Panc1 (cell line): ENCODE measurements at regions not wholly inside any gene's neighbourhood (a gene's known extent, or its start where the extent isn't known, plus 50 kb on each side); places are given as distances from the start of the nearest gene placed in this dataset.

ENCODE experiments used
- ATAC-seq: fragments of 200-7000 bp; cut with Tn5 transposase; 2 replicates; pipeline ENCODE4 v1.9.1; 2020; ENCODE audit warnings: mild to moderate bottlenecking, moderate library complexity
- BruUV-seq: library from RNA; stranded (reverse); fragments of 400-500 nt; replicated peaks from 2 replicates; lab custom pipeline; 2021; lab: Mats Ljungman, UMichigan
- CTCF ChIA-PET: fragments of 300-600 bp; sonication (Branson Sonifier 250); formaldehyde crosslinking; loops from one replicate; lab custom pipeline; 2022; ENCODE audit warnings: antibody characterized with exemption; lab: Charles Lee
- POLR2A ChIA-PET: fragments of 300-600 bp; sonication (Branson Sonifier 250); formaldehyde crosslinking; loops from one replicate; lab custom pipeline; 2022; ENCODE audit warnings: antibody characterized with exemption; lab: Charles Lee
- DNase-seq: peaks from one replicate; pipeline ENCODE4 v3.0.0-alpha.2; 2010; ENCODE audit warnings: low read depth, low spot score
- H3K27ac ChIP-seq: 2 replicates; pipeline ENCODE4 v1.5.1; 2011; ENCODE audit warnings: mild to moderate bottlenecking, low read length, inconsistent platforms
- H3K27me3 ChIP-seq: fragments of 200-500 bp; sonication (Bioruptor generic); 2 replicates; pipeline ENCODE4 v1.6.0; 2014; ENCODE audit warnings: low read length, inconsistent platforms; ENCODE audit not compliant: control insufficient read depth, insufficient read depth
- H3K36me3 ChIP-seq: fragments of 200-500 bp; sonication (Bioruptor generic); 2 replicates; pipeline ENCODE4 v1.5.1; 2014; ENCODE audit warnings: inconsistent platforms, mild to moderate bottlenecking, low read length, moderate library complexity; ENCODE audit not compliant: control insufficient read depth, insufficient read depth
- H3K4me1 ChIP-seq: 2 replicates; pipeline ENCODE4 v1.5.1; 2011; ENCODE audit warnings: inconsistent platforms, mild to moderate bottlenecking, low read length, moderate library complexity; ENCODE audit not compliant: control insufficient read depth, insufficient read depth
- H3K4me3 ChIP-seq, 2 experiments: 2 replicates each; pipeline ENCODE4 v1.5.1; 2011 to 2012; ENCODE audit warnings: low read depth in 2 of 2, low read length in 2 of 2, mild to moderate bottlenecking in 2 of 2, inconsistent platforms in 1 of 2, moderate library complexity in 1 of 2
- H3K9me3 ChIP-seq: fragments of 200-500 bp; sonication (Bioruptor generic); 2 replicates; pipeline ENCODE4 v1.5.1; 2014; ENCODE audit warnings: low read depth, mild to moderate bottlenecking, inconsistent platforms, low read length, moderate library complexity; ENCODE audit not compliant: control insufficient read depth, insufficient read depth
- CTCF ChIP-seq: fragments of 450-650 bp; IDR thresholded peaks from 2 replicates; pipeline ENCODE4 v1.5.1; 2017; ENCODE audit warnings: mild to moderate bottlenecking
- POLR2AphosphoS5 ChIP-seq: IDR thresholded peaks from 2 replicates; pipeline ENCODE4 v1.6.1; 2012; ENCODE audit warnings: mild to moderate bottlenecking, low read depth, low read length, moderate library complexity
- REST ChIP-seq, 2 experiments: IDR thresholded peaks; 2 replicates each; pipeline ENCODE4 v1.6.1; 2011 to 2012; ENCODE audit warnings: low read depth in 2 of 2, control low read depth in 1 of 2, low read length in 1 of 2, mild to moderate bottlenecking in 1 of 2, moderate library complexity in 1 of 2; ENCODE audit not compliant: insufficient read depth in 1 of 2
- SIN3A ChIP-seq: IDR thresholded peaks from 2 replicates; pipeline ENCODE4 v1.6.1; 2012; ENCODE audit warnings: low read depth, mild to moderate bottlenecking, low read length, moderate library complexity, borderline replicate concordance; ENCODE audit not compliant: insufficient read depth
- TCF7L2 ChIP-seq: IDR thresholded peaks from 2 replicates; pipeline ENCODE4 v1.6.1; 2011; ENCODE audit warnings: mild to moderate bottlenecking, low read depth, low read length, inconsistent platforms
- in situ Hi-C: cut with HindIII; loops from 2 replicates; pipeline ENCODE4 v1.10.0; 2016; ENCODE audit warnings: low sequenced_read_pairs, low pct_unique_long_range_greater_than_20kb
- intact Hi-C: fragments of 100-400 bp; cut with micrococcal nuclease; formaldehyde crosslinking; loops from one replicate; pipeline ENCODE4 v1.10.0; 2022; ENCODE audit not compliant: unreplicated experiment

GRCh38 chr6:74253261-74253660 is 557.3 kb downstream of the CD109 start:
- TF ChIP-seq REST (IDR thresholded peaks at IDR 0.05; ENCODE audit: insufficient read depth in 1 of 2, low read depth in 2 of 2, low read length in 1 of 2) (no peak), SIN3A (no peak), POLR2AphosphoS5 (no peak), TCF7L2 (no peak)
- H3K4me3 ChIP-seq = no peak overlapping the region
- in situ Hi-C loops = no loop called here
- H3K27ac ChIP-seq = no peak overlapping the region
- CTCF ChIA-PET = no interaction called here
- DNase-seq = no peak
- ATAC-seq = no peak
- H3K9me3 ChIP-seq = no peaks in the 10 kb centered on the region
- no peaks in the 10 kb centered on the region for H3K27me3 ChIP-seq
- POLR2A ChIA-PET = interaction anchor here (0.6 kb wide), 1 partner anchor 534 kb away, joined by 3 read pairs; no protein-coding TSS in a partner anchor
- intact Hi-C loops = no loop called here
- H3K36me3 ChIP-seq = no peaks in the 10 kb centered on the region
- BruUV-seq = no TSS peak
- no peaks in the 10 kb centered on the region for H3K4me1 ChIP-seq

- no peak for DNase-seq
- no TSS peak for BruUV-seq
- CTCF ChIA-PET = no interaction called here
- Histone ChIP-seq H3K4me3 (no peak overlapping the region), H3K36me3 (no peaks in the 10 kb centered on the region), H3K27me3 (no peaks in the 10 kb centered on the region), H3K9me3 (no peaks in the 10 kb centered on the region), H3K27ac (no peak overlapping the region), H3K4me1 (no peaks in the 10 kb centered on the region)
- POLR2A ChIA-PET = interaction anchor here (0.7 kb wide), 1 partner anchor 303 kb away, joined by 3 read pairs; no protein-coding TSS in a partner anchor
- no peak for ATAC-seq
- in situ Hi-C loops (no loop called here), intact Hi-C loops (no loop called here)
- TF ChIP-seq REST (IDR thresholded peaks at IDR 0.05; ENCODE audit: insufficient read depth in 1 of 2, low read depth in 2 of 2, low read length in 1 of 2) = no peak
- TF ChIP-seq CTCF = no peak
- TF ChIP-seq POLR2AphosphoS5 = no peak
- TF ChIP-seq TCF7L2 = no peak
- no peak for TF ChIP-seq SIN3A
Observed at GRCh38 chr6:74250161-74250818, 554.3 kb downstream of the CD109 start.
